ENCODE measurements at regions not wholly inside any gene's neighbourhood (a gene's known extent, or its start where the extent isn't known, plus 50 kb on each side); places are given as distances from the start of the nearest gene placed in this dataset.

DNA sequence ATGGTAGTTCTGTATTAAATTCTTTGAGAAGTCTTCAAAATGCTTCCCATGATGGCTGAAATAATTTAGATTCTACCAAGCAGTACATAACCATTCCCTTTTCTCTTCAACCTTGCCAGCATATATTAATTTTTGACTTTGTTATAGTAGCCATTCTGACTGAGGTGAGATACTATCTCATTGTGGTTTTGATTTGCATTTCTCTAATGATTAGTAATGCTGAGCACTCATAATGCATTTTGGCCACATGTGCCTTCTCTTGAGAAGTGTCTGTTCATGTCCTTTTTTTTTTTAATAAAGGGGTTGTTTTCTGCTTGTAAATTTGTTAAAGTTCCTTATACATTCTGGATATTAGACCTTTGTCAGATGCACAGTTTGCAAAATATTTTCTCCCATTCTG lies 173.9 kb downstream of the CALCRL start:
- Histone ChIP-seq H3K79me1 (ENCODE audit: low read length) (no peaks in the 10 kb centered on the region), H3K4me1 (ENCODE audit: control insufficient read depth in 1 of 2, insufficient read depth in 2 of 2, low read length in 2 of 2) (no peaks in the 10 kb centered on the region), H3K18ac (ENCODE audit: low read length) (no peak overlapping the region), H3K23ac (ENCODE audit: low read length) (no peak overlapping the region), H2BK12ac (ENCODE audit: low read length) (no peak overlapping the region), H3K14ac (ENCODE audit: low read length) (no peak overlapping the region), H3K79me2 (ENCODE audit: control insufficient read depth, insufficient read depth, low read length, poor library complexity) (no peaks in the 10 kb centered on the region), H4K91ac (ENCODE audit: low read depth, low read length) (no peak overlapping the region), H2BK120ac (ENCODE audit: insufficient read depth, low read length, poor library complexity) (no peak overlapping the region), H3K27me3 (ENCODE audit: insufficient read depth, low read length) (no peaks in the 10 kb centered on the region), H4K12ac (ENCODE audit: low read depth, low read length) (no peak overlapping the region), H3K9me3 (ENCODE audit: insufficient read depth, low read depth, low read length) (no peaks in the 10 kb centered on the region), H2AFZ (ENCODE audit: insufficient read depth, low read length, poor library complexity) (no peak overlapping the region), H2BK5ac (ENCODE audit: low read depth, low read length, poor library complexity) (no peak overlapping the region), H3K4me2 (ENCODE audit: low read length) (no peak overlapping the region), H3K4me3 (ENCODE audit: low read depth, low read length) (no peak overlapping the region), H3K9ac (ENCODE audit: low read length) (no peak overlapping the region), H4K8ac (ENCODE audit: low read depth, low read length) (no peak overlapping the region), H3K4ac (ENCODE audit: low read depth, low read length) (no peak overlapping the region), H3K27ac (ENCODE audit: low read depth, low read length) (no peak overlapping the region), H3K36me3 (ENCODE audit: control insufficient read depth in 1 of 2, insufficient read depth in 2 of 2, low read length in 2 of 2) (no peaks in the 10 kb centered on the region), H2AK5ac (ENCODE audit: low read length) (no peak overlapping the region)
- no peak for DNase-seq

DNA sequence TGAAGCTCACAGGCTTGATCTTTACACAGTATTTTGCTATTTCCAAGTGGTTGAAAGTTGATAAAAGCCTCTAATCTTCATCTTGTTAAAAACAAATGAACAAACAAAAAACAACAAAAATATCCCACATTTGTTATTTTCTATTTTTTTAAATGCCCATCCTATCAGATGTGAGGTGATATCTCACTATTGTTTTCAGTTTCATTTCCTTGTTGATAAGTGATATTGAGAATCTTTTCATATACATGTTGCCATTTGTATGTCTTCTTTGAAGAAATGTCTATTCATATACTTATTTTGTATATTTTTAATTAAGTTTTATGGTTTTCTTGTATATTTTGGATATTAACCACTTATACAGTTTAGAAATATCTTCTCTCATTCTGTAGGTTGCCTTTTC lies 175.8 kb downstream of the CALCRL start:
- no peak overlapping the region for H4K12ac ChIP-seq (ENCODE audit: low read depth, low read length)
- H2AK5ac ChIP-seq (ENCODE audit: low read length): no peak overlapping the region
- no peaks in the 10 kb centered on the region for H3K27me3 ChIP-seq (ENCODE audit: insufficient read depth, low read length)
- H2BK120ac ChIP-seq (ENCODE audit: insufficient read depth, low read length, poor library complexity): no peak overlapping the region
- no peak overlapping the region for H2BK5ac ChIP-seq (ENCODE audit: low read depth, low read length, poor library complexity)
- H3K4me1 ChIP-seq (ENCODE audit: control insufficient read depth in 1 of 2, insufficient read depth in 2 of 2, low read length in 2 of 2): no peaks in the 10 kb centered on the region
- H3K9me3 ChIP-seq (ENCODE audit: insufficient read depth, low read depth, low read length): no peaks in the 10 kb centered on the region
- H2AFZ ChIP-seq (ENCODE audit: insufficient read depth, low read length, poor library complexity): no peak overlapping the region
- no peak overlapping the region for H4K8ac ChIP-seq (ENCODE audit: low read depth, low read length)
- H3K9ac ChIP-seq (ENCODE audit: low read length): no peak overlapping the region
- H3K4me3 ChIP-seq (ENCODE audit: low read depth, low read length): no peak overlapping the region
- no peak overlapping the region for H2BK12ac ChIP-seq (ENCODE audit: low read length)
- H3K23ac ChIP-seq (ENCODE audit: low read length): no peak overlapping the region
- no peak overlapping the region for H3K18ac ChIP-seq (ENCODE audit: low read length)
- no peak overlapping the region for H3K14ac ChIP-seq (ENCODE audit: low read length)
- H3K4me2 ChIP-seq (ENCODE audit: low read length): no peak overlapping the region
- no peaks in the 10 kb centered on the region for H3K79me2 ChIP-seq (ENCODE audit: control insufficient read depth, insufficient read depth, low read length, poor library complexity)
- H3K27ac ChIP-seq (ENCODE audit: low read depth, low read length): no peak overlapping the region
- no peak for DNase-seq
- no peaks in the 10 kb centered on the region for H3K79me1 ChIP-seq (ENCODE audit: low read length)
- H3K36me3 ChIP-seq (ENCODE audit: control insufficient read depth in 1 of 2, insufficient read depth in 2 of 2, low read length in 2 of 2): no peaks in the 10 kb centered on the region
- no peak overlapping the region for H3K4ac ChIP-seq (ENCODE audit: low read depth, low read length)
- H4K91ac ChIP-seq (ENCODE audit: low read depth, low read length): no peak overlapping the region

DNA sequence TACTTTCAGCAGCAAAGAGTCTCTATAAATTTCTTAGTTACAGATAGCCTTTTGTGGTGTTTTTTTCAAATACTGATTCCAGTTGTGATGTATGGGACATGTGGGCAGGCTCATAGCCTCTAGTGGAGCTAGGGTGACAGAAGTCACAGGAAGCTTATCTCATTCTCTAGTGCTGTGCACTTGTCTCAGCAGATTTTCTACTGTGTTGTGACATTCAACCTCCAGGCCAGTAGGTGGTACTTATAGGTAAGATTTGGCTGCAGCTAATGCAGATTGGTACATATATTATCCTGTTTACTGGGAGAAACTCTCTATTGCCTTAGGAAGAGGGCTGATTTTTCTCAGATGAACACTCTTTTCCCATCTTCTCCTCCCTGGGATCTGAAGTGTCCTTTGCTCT lies 176.2 kb downstream of the CALCRL start:
- Histone ChIP-seq H3K9ac (ENCODE audit: low read length) (no peak overlapping the region), H3K9me3 (ENCODE audit: insufficient read depth, low read depth, low read length) (no peaks in the 10 kb centered on the region), H2BK5ac (ENCODE audit: low read depth, low read length, poor library complexity) (no peak overlapping the region), H3K14ac (ENCODE audit: low read length) (no peak overlapping the region), H3K18ac (ENCODE audit: low read length) (no peak overlapping the region), H3K36me3 (ENCODE audit: control insufficient read depth in 1 of 2, insufficient read depth in 2 of 2, low read length in 2 of 2) (no peaks in the 10 kb centered on the region), H2BK120ac (ENCODE audit: insufficient read depth, low read length, poor library complexity) (no peak overlapping the region), H3K79me1 (ENCODE audit: low read length) (no peaks in the 10 kb centered on the region), H3K4me1 (ENCODE audit: control insufficient read depth in 1 of 2, insufficient read depth in 2 of 2, low read length in 2 of 2) (no peaks in the 10 kb centered on the region), H4K12ac (ENCODE audit: low read depth, low read length) (no peak overlapping the region), H3K27ac (ENCODE audit: low read depth, low read length) (no peak overlapping the region), H3K4ac (ENCODE audit: low read depth, low read length) (no peak overlapping the region), H3K79me2 (ENCODE audit: control insufficient read depth, insufficient read depth, low read length, poor library complexity) (no peaks in the 10 kb centered on the region), H3K4me2 (ENCODE audit: low read length) (no peak overlapping the region), H2AK5ac (ENCODE audit: low read length) (no peak overlapping the region), H4K91ac (ENCODE audit: low read depth, low read length) (no peak overlapping the region), H3K4me3 (ENCODE audit: low read depth, low read length) (no peak overlapping the region), H3K27me3 (ENCODE audit: insufficient read depth, low read length) (no peaks in the 10 kb centered on the region), H3K23ac (ENCODE audit: low read length) (no peak overlapping the region), H4K8ac (ENCODE audit: low read depth, low read length) (no peak overlapping the region), H2BK12ac (ENCODE audit: low read length) (no peak overlapping the region), H2AFZ (ENCODE audit: insufficient read depth, low read length, poor library complexity) (no peak overlapping the region)
- DNase-seq: no peak

- Histone ChIP-seq H3K79me2 (ENCODE audit: control insufficient read depth, insufficient read depth, low read length, poor library complexity) (no peaks in the 10 kb centered on the region), H3K79me1 (ENCODE audit: low read length) (no peaks in the 10 kb centered on the region), H2BK5ac (ENCODE audit: low read depth, low read length, poor library complexity) (no peak overlapping the region), H2AFZ (ENCODE audit: insufficient read depth, low read length, poor library complexity) (no peak overlapping the region), H3K9me3 (ENCODE audit: insufficient read depth, low read depth, low read length) (no peaks in the 10 kb centered on the region), H3K27me3 (ENCODE audit: insufficient read depth, low read length) (no peaks in the 10 kb centered on the region), H2BK12ac (ENCODE audit: low read length) (no peak overlapping the region), H4K8ac (ENCODE audit: low read depth, low read length) (no peak overlapping the region), H3K4me1 (ENCODE audit: control insufficient read depth in 1 of 2, insufficient read depth in 2 of 2, low read length in 2 of 2) (no peaks in the 10 kb centered on the region), H3K4ac (ENCODE audit: low read depth, low read length) (no peak overlapping the region), H2BK120ac (ENCODE audit: insufficient read depth, low read length, poor library complexity) (no peak overlapping the region), H3K9ac (ENCODE audit: low read length) (no peak overlapping the region), H3K18ac (ENCODE audit: low read length) (no peak overlapping the region), H3K27ac (ENCODE audit: low read depth, low read length) (no peak overlapping the region), H3K14ac (ENCODE audit: low read length) (no peak overlapping the region), H3K4me3 (ENCODE audit: low read depth, low read length) (no peak overlapping the region), H3K4me2 (ENCODE audit: low read length) (no peak overlapping the region), H2AK5ac (ENCODE audit: low read length) (no peak overlapping the region), H4K91ac (ENCODE audit: low read depth, low read length) (no peak overlapping the region), H4K12ac (ENCODE audit: low read depth, low read length) (no peak overlapping the region), H3K36me3 (ENCODE audit: control insufficient read depth in 1 of 2, insufficient read depth in 2 of 2, low read length in 2 of 2) (no peaks in the 10 kb centered on the region), H3K23ac (ENCODE audit: low read length) (no peak overlapping the region)
- no CpG with 5 or more reads among the region's 4 CpGs for WGBS (ENCODE audit: extremely low coverage, insufficient coverage, insufficient read length)
- DNase-seq: no peak
These were observed 181.4 kb downstream of the CALCRL start for GRCh38 chr2:187266645-187267044.

DNA sequence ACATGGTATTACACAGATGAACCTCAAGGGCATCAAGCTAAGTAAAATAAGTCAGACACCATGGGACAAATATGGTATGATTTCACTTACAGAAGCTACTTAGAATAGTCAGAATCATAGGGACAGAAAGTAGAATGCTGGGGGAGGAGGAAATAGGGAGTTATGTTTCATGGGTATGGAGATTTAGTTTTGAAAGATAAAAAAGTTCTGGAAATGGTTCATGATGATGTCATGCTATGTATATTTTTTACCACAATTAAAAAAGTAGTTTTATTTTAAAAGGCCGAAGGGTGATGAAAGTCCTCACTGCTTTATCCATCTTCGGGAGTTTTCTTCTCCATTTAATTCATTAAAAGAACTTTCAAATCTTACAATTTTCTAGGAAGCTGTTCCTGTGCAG lies 181.9 kb downstream of the CALCRL start:
- no peak overlapping the region for H3K4me2 ChIP-seq (ENCODE audit: low read length)
- H3K4me1 ChIP-seq (ENCODE audit: control insufficient read depth in 1 of 2, insufficient read depth in 2 of 2, low read length in 2 of 2): no peaks in the 10 kb centered on the region
- H4K12ac ChIP-seq (ENCODE audit: low read depth, low read length): no peak overlapping the region
- H2BK12ac ChIP-seq (ENCODE audit: low read length): no peak overlapping the region
- DNase-seq: no peak
- no peak overlapping the region for H3K27ac ChIP-seq (ENCODE audit: low read depth, low read length)
- H3K18ac ChIP-seq (ENCODE audit: low read length): no peak overlapping the region
- H2AFZ ChIP-seq (ENCODE audit: insufficient read depth, low read length, poor library complexity): no peak overlapping the region
- WGBS (ENCODE audit: extremely low coverage, insufficient coverage, insufficient read length): no CpG with 5 or more reads among the region's 2 CpGs
- H3K4ac ChIP-seq (ENCODE audit: low read depth, low read length): no peak overlapping the region
- no peak overlapping the region for H3K23ac ChIP-seq (ENCODE audit: low read length)
- no peaks in the 10 kb centered on the region for H3K36me3 ChIP-seq (ENCODE audit: control insufficient read depth in 1 of 2, insufficient read depth in 2 of 2, low read length in 2 of 2)
- no peaks in the 10 kb centered on the region for H3K27me3 ChIP-seq (ENCODE audit: insufficient read depth, low read length)
- no peaks in the 10 kb centered on the region for H3K79me2 ChIP-seq (ENCODE audit: control insufficient read depth, insufficient read depth, low read length, poor library complexity)
- no peaks in the 10 kb centered on the region for H3K79me1 ChIP-seq (ENCODE audit: low read length)
- H3K4me3 ChIP-seq (ENCODE audit: low read depth, low read length): no peak overlapping the region
- H3K14ac ChIP-seq (ENCODE audit: low read length): no peak overlapping the region
- H2BK5ac ChIP-seq (ENCODE audit: low read depth, low read length, poor library complexity): no peak overlapping the region
- no peak overlapping the region for H3K9ac ChIP-seq (ENCODE audit: low read length)
- no peak overlapping the region for H2AK5ac ChIP-seq (ENCODE audit: low read length)
- H4K91ac ChIP-seq (ENCODE audit: low read depth, low read length): no peak overlapping the region
- H3K9me3 ChIP-seq (ENCODE audit: insufficient read depth, low read depth, low read length): no peaks in the 10 kb centered on the region
- no peak overlapping the region for H4K8ac ChIP-seq (ENCODE audit: low read depth, low read length)
- no peak overlapping the region for H2BK120ac ChIP-seq (ENCODE audit: insufficient read depth, low read length, poor library complexity)
